ENCODE measurements at regions not wholly inside any gene's neighbourhood (a gene's known extent, or its start where the extent isn't known, plus 50 kb on each side); places are given as distances from the start of the nearest gene placed in this dataset.
"Not testable (repeated sequence)": the region's sequence is repeated elsewhere in the genome, so short reads cannot be mapped to it uniquely, and the experiment has no call there.

GRCh38 chr18:56488739-56489138 lies 149.7 kb downstream of the TXNL1 start:
- Histone ChIP-seq H3K4me3 (ENCODE audit: low read depth, low read length) (no peak overlapping the region), H3K9ac (ENCODE audit: low read depth, low read length) (no peak overlapping the region), H3K9me3 (ENCODE audit: control insufficient read depth, insufficient read depth, low read length) (no peaks in the 10 kb centered on the region), H3K36me3 (ENCODE audit: control insufficient read depth, insufficient read depth, low read length) (no peaks in the 10 kb centered on the region), H3K27me3 (ENCODE audit: control insufficient read depth, insufficient read depth, low read length) (no peaks in the 10 kb centered on the region), H3K4me1 (ENCODE audit: control insufficient read depth, insufficient read depth, low read length) (no peaks in the 10 kb centered on the region)

- Histone ChIP-seq H3K4me1 (ENCODE audit: control insufficient read depth, insufficient read depth, low read length) (no peaks in the 10 kb centered on the region), H3K9me3 (ENCODE audit: control insufficient read depth, insufficient read depth, low read length) (no peaks in the 10 kb centered on the region), H3K36me3 (ENCODE audit: control insufficient read depth, insufficient read depth, low read length) (no peaks in the 10 kb centered on the region), H3K9ac (ENCODE audit: low read depth, low read length) (no peak overlapping the region), H3K4me3 (ENCODE audit: low read depth, low read length) (no peak overlapping the region), H3K27me3 (ENCODE audit: control insufficient read depth, insufficient read depth, low read length) (no peaks in the 10 kb centered on the region)
Measured at GRCh38 chr18:56487801-56488200, 150.6 kb downstream of the TXNL1 start.

GRCh38 chr18:56483386-56483785 lies 155.0 kb downstream of the TXNL1 start:
- H3K36me3 ChIP-seq (ENCODE audit: control insufficient read depth, insufficient read depth, low read length), result no peaks in the 10 kb centered on the region
- no peak overlapping the region for H3K4me3 ChIP-seq (ENCODE audit: low read depth, low read length)
- H3K4me1 ChIP-seq (ENCODE audit: control insufficient read depth, insufficient read depth, low read length), result no peaks in the 10 kb centered on the region
- no peaks in the 10 kb centered on the region for H3K27me3 ChIP-seq (ENCODE audit: control insufficient read depth, insufficient read depth, low read length)
- H3K9ac ChIP-seq (ENCODE audit: low read depth, low read length), result no peak overlapping the region
- no peaks in the 10 kb centered on the region for H3K9me3 ChIP-seq (ENCODE audit: control insufficient read depth, insufficient read depth, low read length)

- H3K9me3 ChIP-seq (ENCODE audit: control insufficient read depth, insufficient read depth, low read length); H3K4me3 ChIP-seq (ENCODE audit: low read depth, low read length); H3K9ac ChIP-seq (ENCODE audit: low read depth, low read length); H3K36me3 ChIP-seq (ENCODE audit: control insufficient read depth, insufficient read depth, low read length); H3K27me3 ChIP-seq (ENCODE audit: control insufficient read depth, insufficient read depth, low read length); H3K4me1 ChIP-seq (ENCODE audit: control insufficient read depth, insufficient read depth, low read length): not testable (repeated sequence)
Measured at GRCh38 chr18:56482813-56483212, 155.6 kb downstream of the TXNL1 start.

GRCh38 chr18:56481751-56482150 lies 156.6 kb downstream of the TXNL1 start:
- H3K9ac ChIP-seq (ENCODE audit: low read depth, low read length), result no peak overlapping the region
- no peak overlapping the region for H3K4me3 ChIP-seq (ENCODE audit: low read depth, low read length)
- no peaks in the 10 kb centered on the region for H3K4me1 ChIP-seq (ENCODE audit: control insufficient read depth, insufficient read depth, low read length)
- H3K27me3 ChIP-seq (ENCODE audit: control insufficient read depth, insufficient read depth, low read length), result no peaks in the 10 kb centered on the region
- H3K9me3 ChIP-seq (ENCODE audit: control insufficient read depth, insufficient read depth, low read length), result no peaks in the 10 kb centered on the region
- no peaks in the 10 kb centered on the region for H3K36me3 ChIP-seq (ENCODE audit: control insufficient read depth, insufficient read depth, low read length)

- H3K4me1 ChIP-seq (ENCODE audit: control insufficient read depth, insufficient read depth, low read length), result no peaks in the 10 kb centered on the region
- H3K27me3 ChIP-seq (ENCODE audit: control insufficient read depth, insufficient read depth, low read length), result no peaks in the 10 kb centered on the region
- no peak overlapping the region for H3K9ac ChIP-seq (ENCODE audit: low read depth, low read length)
- no peaks in the 10 kb centered on the region for H3K9me3 ChIP-seq (ENCODE audit: control insufficient read depth, insufficient read depth, low read length)
- no peak overlapping the region for H3K4me3 ChIP-seq (ENCODE audit: low read depth, low read length)
- no peaks in the 10 kb centered on the region for H3K36me3 ChIP-seq (ENCODE audit: control insufficient read depth, insufficient read depth, low read length)
Measured at GRCh38 chr18:56479841-56480240, 158.6 kb downstream of the TXNL1 start.

- H3K36me3 ChIP-seq (ENCODE audit: control insufficient read depth, insufficient read depth, low read length), result no peaks in the 10 kb centered on the region
- no peaks in the 10 kb centered on the region for H3K9me3 ChIP-seq (ENCODE audit: control insufficient read depth, insufficient read depth, low read length)
- no peak overlapping the region for H3K9ac ChIP-seq (ENCODE audit: low read depth, low read length)
- no peaks in the 10 kb centered on the region for H3K4me1 ChIP-seq (ENCODE audit: control insufficient read depth, insufficient read depth, low read length)
- no peak overlapping the region for H3K4me3 ChIP-seq (ENCODE audit: low read depth, low read length)
- H3K27me3 ChIP-seq (ENCODE audit: control insufficient read depth, insufficient read depth, low read length), result no peaks in the 10 kb centered on the region
Measured at GRCh38 chr18:56475250-56475649, 163.1 kb downstream of the TXNL1 start.

GRCh38 chr18:56473400-56474024 lies 164.9 kb downstream of the TXNL1 start:
- Histone ChIP-seq H3K4me3 (ENCODE audit: low read depth, low read length) (no peak overlapping the region), H3K9me3 (ENCODE audit: control insufficient read depth, insufficient read depth, low read length) (no peaks in the 10 kb centered on the region), H3K36me3 (ENCODE audit: control insufficient read depth, insufficient read depth, low read length) (no peaks in the 10 kb centered on the region), H3K27me3 (ENCODE audit: control insufficient read depth, insufficient read depth, low read length) (no peaks in the 10 kb centered on the region), H3K4me1 (ENCODE audit: control insufficient read depth, insufficient read depth, low read length) (no peaks in the 10 kb centered on the region), H3K9ac (ENCODE audit: low read depth, low read length) (no peak overlapping the region)

- Histone ChIP-seq H3K4me3 (ENCODE audit: low read depth, low read length) (no peak overlapping the region), H3K4me1 (ENCODE audit: control insufficient read depth, insufficient read depth, low read length) (no peaks in the 10 kb centered on the region), H3K36me3 (ENCODE audit: control insufficient read depth, insufficient read depth, low read length) (no peaks in the 10 kb centered on the region), H3K9ac (ENCODE audit: low read depth, low read length) (no peak overlapping the region), H3K27me3 (ENCODE audit: control insufficient read depth, insufficient read depth, low read length) (no peaks in the 10 kb centered on the region), H3K9me3 (ENCODE audit: control insufficient read depth, insufficient read depth, low read length) (peaks cover 3% of the 10 kb centered on the region)
Measured at GRCh38 chr18:56470406-56471351, 167.7 kb downstream of the TXNL1 start.

GRCh38 chr18:56469582-56469981 lies 168.8 kb downstream of the TXNL1 start:
- Histone ChIP-seq H3K9me3 (ENCODE audit: control insufficient read depth, insufficient read depth, low read length) (peaks cover 10% of the 10 kb centered on the region), H3K27me3 (ENCODE audit: control insufficient read depth, insufficient read depth, low read length) (no peaks in the 10 kb centered on the region), H3K4me3 (ENCODE audit: low read depth, low read length) (no peak overlapping the region), H3K36me3 (ENCODE audit: control insufficient read depth, insufficient read depth, low read length) (no peaks in the 10 kb centered on the region), H3K9ac (ENCODE audit: low read depth, low read length) (no peak overlapping the region), H3K4me1 (ENCODE audit: control insufficient read depth, insufficient read depth, low read length) (no peaks in the 10 kb centered on the region)

GRCh38 chr18:56468396-56468795 lies 170.0 kb downstream of the TXNL1 start:
- Histone ChIP-seq H3K4me1 (ENCODE audit: control insufficient read depth, insufficient read depth, low read length) (no peaks in the 10 kb centered on the region), H3K4me3 (ENCODE audit: low read depth, low read length) (no peak overlapping the region), H3K36me3 (ENCODE audit: control insufficient read depth, insufficient read depth, low read length) (no peaks in the 10 kb centered on the region), H3K27me3 (ENCODE audit: control insufficient read depth, insufficient read depth, low read length) (no peaks in the 10 kb centered on the region), H3K9ac (ENCODE audit: low read depth, low read length) (no peak overlapping the region), H3K9me3 (ENCODE audit: control insufficient read depth, insufficient read depth, low read length) (peaks cover 10% of the 10 kb centered on the region)

GRCh38 chr18:56462276-56462675 lies 176.1 kb downstream of the TXNL1 start:
- no peaks in the 10 kb centered on the region for H3K4me1 ChIP-seq (ENCODE audit: control insufficient read depth, insufficient read depth, low read length)
- peaks cover 10% of the 10 kb centered on the region for H3K9me3 ChIP-seq (ENCODE audit: control insufficient read depth, insufficient read depth, low read length)
- H3K36me3 ChIP-seq (ENCODE audit: control insufficient read depth, insufficient read depth, low read length), result no peaks in the 10 kb centered on the region
- no peak overlapping the region for H3K9ac ChIP-seq (ENCODE audit: low read depth, low read length)
- H3K27me3 ChIP-seq (ENCODE audit: control insufficient read depth, insufficient read depth, low read length), result no peaks in the 10 kb centered on the region
- no peak overlapping the region for H3K4me3 ChIP-seq (ENCODE audit: low read depth, low read length)
